ENCODE measurements at regions not wholly inside any gene's neighbourhood (a gene's known extent, or its start where the extent isn't known, plus 50 kb on each side); places are given as distances from the start of the nearest gene placed in this dataset.

GRCh38 chrX:802846-803245 lies 172.3 kb downstream of the SHOX start:
- Histone ChIP-seq H3K36me3 (replicated peaks in 1 of 2; ENCODE audit: insufficient read depth in 1 of 2, low read depth in 2 of 2) (no peaks in the 10 kb centered on the region), H3K27ac (no peak overlapping the region), H3K9me3 (no peaks in the 10 kb centered on the region), H3K4me1 (no peaks in the 10 kb centered on the region), H3K27me3 (no peaks in the 10 kb centered on the region), H3K4me3 (no peak overlapping the region)
- TF ChIP-seq POLR2A (IDR thresholded peaks at IDR 0.05) (no peak), CTCF (IDR thresholded peaks at IDR 0.05) (no peak)
- ATAC-seq: no peak
- intact Hi-C loops (cut with DNase I): no loop called here
- 73 to 79% methylated on average over 4 to 6 of the region's 6 CpGs for WGBS, 2 donors
- DNase-seq: no peak

GRCh38 chrX:799808-800207 lies 169.2 kb downstream of the SHOX start:
- 77 to 79% methylated on average over 3 of the region's 3 CpGs for WGBS, 2 donors

GRCh38 chrX:794311-794710 lies 163.7 kb downstream of the SHOX start:
- no peak overlapping the region for H3K4me3 ChIP-seq
- H3K4me1 ChIP-seq: no peaks in the 10 kb centered on the region
- H3K9me3 ChIP-seq: no peaks in the 10 kb centered on the region
- TF ChIP-seq CTCF (IDR thresholded peaks at IDR 0.05) (no peak), POLR2A (IDR thresholded peaks at IDR 0.05) (no peak)
- WGBS, 2 donors: 72 to 79% methylated on average over 11 of the region's 11 CpGs
- no peaks in the 10 kb centered on the region for H3K27me3 ChIP-seq
- H3K36me3 ChIP-seq (replicated peaks in 1 of 2; ENCODE audit: insufficient read depth in 1 of 2, low read depth in 2 of 2): no peaks in the 10 kb centered on the region
- intact Hi-C loops (cut with DNase I): no loop called here
- DNase-seq: no peak
- H3K27ac ChIP-seq: no peak overlapping the region
- no peak for ATAC-seq

More at GRCh38 chrX:799808-800207, 169.2 kb downstream of the SHOX start:
- Histone ChIP-seq H3K4me3 (no peak overlapping the region), H3K9me3 (no peaks in the 10 kb centered on the region), H3K27me3 (no peaks in the 10 kb centered on the region), H3K36me3 (replicated peaks in 1 of 2; ENCODE audit: insufficient read depth in 1 of 2, low read depth in 2 of 2) (no peaks in the 10 kb centered on the region), H3K4me1 (no peaks in the 10 kb centered on the region), H3K27ac (no peak overlapping the region)
- no peak for TF ChIP-seq POLR2A (IDR thresholded peaks at IDR 0.05)
- no peak for TF ChIP-seq CTCF (IDR thresholded peaks at IDR 0.05)
- ATAC-seq (no peak), DNase-seq (no peak)
- intact Hi-C loops (cut with DNase I): no loop called here

- Histone ChIP-seq H3K4me3 (no peak overlapping the region), H3K27me3 (no peaks in the 10 kb centered on the region), H3K36me3 (replicated peaks in 1 of 2; ENCODE audit: insufficient read depth in 1 of 2, low read depth in 2 of 2) (no peaks in the 10 kb centered on the region), H3K9me3 (no peaks in the 10 kb centered on the region), H3K27ac (no peak overlapping the region), H3K4me1 (no peaks in the 10 kb centered on the region)
- no peak for DNase-seq
- TF ChIP-seq POLR2A (IDR thresholded peaks at IDR 0.05) (no peak), CTCF (IDR thresholded peaks at IDR 0.05) (no peak)
- no peak for ATAC-seq
- WGBS, 2 donors: 55 to 68% methylated on average over 21 to 24 of the region's 24 CpGs
- intact Hi-C loops (cut with DNase I): no loop called here
Observed at GRCh38 chrX:793216-793770, 162.7 kb downstream of the SHOX start.

- WGBS, 2 donors: 12 to 18% methylated on average over 14 of the region's 14 CpGs
- H3K27me3 ChIP-seq: no peaks in the 10 kb centered on the region
- ATAC-seq (no peak), DNase-seq (no peak)
- no peaks in the 10 kb centered on the region for H3K4me1 ChIP-seq
- H3K36me3 ChIP-seq (replicated peaks in 1 of 2; ENCODE audit: insufficient read depth in 1 of 2, low read depth in 2 of 2): no peaks in the 10 kb centered on the region
- intact Hi-C loops (cut with DNase I): no loop called here
- no peak overlapping the region for H3K4me3 ChIP-seq
- H3K27ac ChIP-seq: no peak overlapping the region
- H3K9me3 ChIP-seq: no peaks in the 10 kb centered on the region
- TF ChIP-seq CTCF (IDR thresholded peaks at IDR 0.05) (no peak), POLR2A (IDR thresholded peaks at IDR 0.05) (no peak)
Observed at GRCh38 chrX:791479-792034, 161.0 kb downstream of the SHOX start.
